Adrenal gland (tissue), 9 donors: ENCODE measurements at regions not wholly inside any gene's neighbourhood (a gene's known extent, or its start where the extent isn't known, plus 50 kb on each side); places are given as distances from the start of the nearest gene placed in this dataset.

ENCODE experiments used
- DNase-seq, 7 donors: peaks; one replicate each; pipeline ENCODE4 v3.0.0-alpha.2; 2019 to 2020
- H3K27ac ChIP-seq, 5 donors: fragments of 200-600 bp; sonication (generic) in 4 of 5; 1 replicate in 3 of 5; 2 replicates in 2 of 5; pipeline versions ENCODE4 v1.5.1 to v1.8.0; 2016 to 2020; ENCODE audit warnings: mild to moderate bottlenecking in 1 of 5
- H3K27me3 ChIP-seq: fragments of 200-600 bp; 2 replicates; pipeline ENCODE4 v1.8.0; 2021
- H3K36me3 ChIP-seq, 2 donors: fragments of 200-600 bp; replicated peaks in 1 of 2; 1 replicate in 1 of 2; 2 replicates in 1 of 2; pipeline versions ENCODE4 v1.5.1 to v1.8.0; 2018 to 2022
- H3K4me1 ChIP-seq, 2 donors: fragments of 200-600 bp; replicated peaks in 1 of 2; 1 replicate in 1 of 2; 2 replicates in 1 of 2; pipeline versions ENCODE4 v1.5.1 to v1.8.0; 2018 to 2021
- H3K4me3 ChIP-seq, 4 donors: fragments of 200-600 bp; sonication (generic) in 3 of 4; one replicate each; pipeline ENCODE4 v1.5.1; 2016 to 2018
- H3K9me3 ChIP-seq, 3 donors: fragments of 200-600 bp; sonication (generic) in 1 of 3; replicated peaks in 1 of 3; 1 replicate in 2 of 3; 2 replicates in 1 of 3; pipeline versions ENCODE4 v1.5.1 to v1.8.0; 2016 to 2021
- POLR2A ChIP-seq, 2 donors: fragments of 450-650 bp; IDR thresholded peaks; one replicate each; pipeline ENCODE4 v1.6.1; 2017; ENCODE audit warnings: antibody characterized with exemption in 2 of 2, mild to moderate bottlenecking in 2 of 2, moderate library complexity in 1 of 2
- WGBS, 4 donors: extraction: QIAGEN DNeasy Blood & Tissue Kit in 2 of 4; methylation state at CpG; one replicate each; pipeline versions ENCODE4 v1.1.5 to v1.1.7; 2013 to 2017; 5-methylcytosine and 5-hydroxymethylcytosine counted together
- intact Hi-C, 2 donors: fragments of 100-400 bp; cut with DNase I; formaldehyde crosslinking; loops; one replicate each; pipeline versions ENCODE4 v1.14.1 to v1.15.0; 2022 to 2023
- TF ChIP-seq, protein P1 (sequence below), 6 experiments: fragments of 450-650 bp in 4 of 6; fragments of 200-600 bp in 2 of 6; sonication (generic) in 1 of 6; IDR thresholded peaks; 1 replicate in 5 of 6; 2 replicates in 1 of 6; pipeline versions ENCODE4 v1.5.1 to v1.8.0; 2016 to 2021; ENCODE audit warnings: antibody characterized with exemption in 6 of 6, mild to moderate bottlenecking in 2 of 6, moderate library complexity in 1 of 6
- donor health status: healthy with polysubstance abuse.
- donor health status: Bipolar disorder and iron deficiency.
- donor health status: DM: yes; HTN: yes; CAD: no.
- donor health status: DM: no; HTN: no; CAD: no.
- donor health status: DM: no; HTN: no; CAD: no.

DNA sequence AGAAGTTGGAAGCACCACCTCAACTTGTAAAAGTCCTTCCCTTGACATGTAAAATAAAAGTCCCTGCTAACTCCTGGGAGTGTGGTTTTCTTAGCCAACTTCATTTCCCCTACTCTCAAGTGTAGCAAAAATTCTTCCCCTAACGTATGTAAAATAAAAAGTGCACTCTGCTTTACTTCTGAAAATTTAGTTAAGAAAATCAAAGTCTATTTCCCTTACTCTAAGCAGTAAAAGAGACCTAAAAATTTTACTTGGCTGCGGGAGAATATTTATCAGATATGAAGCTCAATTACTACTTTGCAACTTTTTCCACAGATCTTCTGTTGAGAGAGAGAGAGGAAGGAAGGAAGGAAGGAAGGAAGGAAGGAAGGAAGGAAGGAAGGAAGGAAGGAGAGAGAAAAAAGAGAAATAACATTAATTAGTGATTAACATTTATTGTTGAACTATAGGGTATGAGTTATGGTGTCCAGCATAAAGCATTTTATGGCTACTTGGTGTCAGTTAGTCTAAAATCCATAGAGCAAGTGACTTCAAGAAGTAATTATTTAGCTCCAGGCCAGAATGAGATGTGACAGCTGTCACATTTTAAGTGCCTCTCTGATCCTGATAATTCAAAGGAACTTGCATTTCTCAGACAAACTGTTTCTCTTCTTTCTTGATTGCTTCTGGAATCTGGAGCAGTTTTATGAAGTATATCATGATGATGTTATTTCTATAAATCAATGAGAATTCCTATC is 210.3 kb downstream of the TMX3 start:
- TF ChIP-seq, protein P1, sequence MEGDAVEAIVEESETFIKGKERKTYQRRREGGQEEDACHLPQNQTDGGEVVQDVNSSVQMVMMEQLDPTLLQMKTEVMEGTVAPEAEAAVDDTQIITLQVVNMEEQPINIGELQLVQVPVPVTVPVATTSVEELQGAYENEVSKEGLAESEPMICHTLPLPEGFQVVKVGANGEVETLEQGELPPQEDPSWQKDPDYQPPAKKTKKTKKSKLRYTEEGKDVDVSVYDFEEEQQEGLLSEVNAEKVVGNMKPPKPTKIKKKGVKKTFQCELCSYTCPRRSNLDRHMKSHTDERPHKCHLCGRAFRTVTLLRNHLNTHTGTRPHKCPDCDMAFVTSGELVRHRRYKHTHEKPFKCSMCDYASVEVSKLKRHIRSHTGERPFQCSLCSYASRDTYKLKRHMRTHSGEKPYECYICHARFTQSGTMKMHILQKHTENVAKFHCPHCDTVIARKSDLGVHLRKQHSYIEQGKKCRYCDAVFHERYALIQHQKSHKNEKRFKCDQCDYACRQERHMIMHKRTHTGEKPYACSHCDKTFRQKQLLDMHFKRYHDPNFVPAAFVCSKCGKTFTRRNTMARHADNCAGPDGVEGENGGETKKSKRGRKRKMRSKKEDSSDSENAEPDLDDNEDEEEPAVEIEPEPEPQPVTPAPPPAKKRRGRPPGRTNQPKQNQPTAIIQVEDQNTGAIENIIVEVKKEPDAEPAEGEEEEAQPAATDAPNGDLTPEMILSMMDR (IDR thresholded peaks at IDR 0.05): no peak
- TF ChIP-seq POLR2A (IDR thresholded peaks at IDR 0.05): no peak
- no peaks in the 10 kb centered on the region for H3K9me3 ChIP-seq
- H3K36me3 ChIP-seq: no peaks in the 10 kb centered on the region
- H3K4me1 ChIP-seq: no peaks in the 10 kb centered on the region
- no peak for DNase-seq
- no peak overlapping the region for H3K4me3 ChIP-seq
- H3K27me3 ChIP-seq: no peaks in the 10 kb centered on the region
- WGBS, 4 donors: 63 to 87% (median 68%) methylated on average over 2 of the region's 2 CpGs
- H3K27ac ChIP-seq: no peak overlapping the region
- intact Hi-C loops: no loop called here

DNA sequence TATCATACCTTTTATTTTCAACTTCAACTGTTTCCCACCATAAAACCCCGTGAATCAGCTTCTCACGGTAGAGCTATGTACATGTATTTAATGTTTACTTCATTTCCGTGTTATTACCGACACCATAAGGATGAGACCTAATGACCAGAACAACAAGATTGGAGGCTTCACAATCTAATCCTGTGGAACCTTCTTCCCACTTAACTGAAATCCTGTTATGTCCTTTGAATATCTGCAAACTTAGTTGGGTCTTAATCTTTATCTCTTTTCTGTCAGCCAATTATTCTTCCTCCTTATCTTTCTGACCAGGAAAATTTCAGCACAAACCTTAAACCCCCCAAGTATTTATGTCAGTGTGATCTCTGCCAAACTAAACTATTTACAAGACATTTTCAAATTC is 214.4 kb downstream of the TMX3 start:
- no peaks in the 10 kb centered on the region for H3K27me3 ChIP-seq
- intact Hi-C loops: no loop called here
- no peaks in the 10 kb centered on the region for H3K36me3 ChIP-seq
- no peaks in the 10 kb centered on the region for H3K9me3 ChIP-seq
- WGBS, 4 donors: 64 to 75% (median 69%) methylated on average over 4 of the region's 4 CpGs
- TF ChIP-seq, protein P1 (IDR thresholded peaks at IDR 0.05): no peak
- TF ChIP-seq POLR2A (IDR thresholded peaks at IDR 0.05): no peak
- no peak overlapping the region for H3K4me3 ChIP-seq
- no peaks in the 10 kb centered on the region for H3K4me1 ChIP-seq
- DNase-seq: no peak
- no peak overlapping the region for H3K27ac ChIP-seq

- Histone ChIP-seq H3K9me3 (no peaks in the 10 kb centered on the region), H3K36me3 (no peaks in the 10 kb centered on the region), H3K27me3 (no peaks in the 10 kb centered on the region), H3K4me1 (no peaks in the 10 kb centered on the region), H3K4me3 (no peak overlapping the region), H3K27ac (no peak overlapping the region)
- intact Hi-C loops: no loop called here
- WGBS, 4 donors: 65 to 100% (median 85%) methylated on average over 2 of the region's 2 CpGs
- DNase-seq: no peak
- no peak for TF ChIP-seq POLR2A (IDR thresholded peaks at IDR 0.05)
- TF ChIP-seq, protein P1 (IDR thresholded peaks at IDR 0.05): no peak
Observed at GRCh38 chr18:68499141-68499540, 215.8 kb downstream of the TMX3 start.

DNA sequence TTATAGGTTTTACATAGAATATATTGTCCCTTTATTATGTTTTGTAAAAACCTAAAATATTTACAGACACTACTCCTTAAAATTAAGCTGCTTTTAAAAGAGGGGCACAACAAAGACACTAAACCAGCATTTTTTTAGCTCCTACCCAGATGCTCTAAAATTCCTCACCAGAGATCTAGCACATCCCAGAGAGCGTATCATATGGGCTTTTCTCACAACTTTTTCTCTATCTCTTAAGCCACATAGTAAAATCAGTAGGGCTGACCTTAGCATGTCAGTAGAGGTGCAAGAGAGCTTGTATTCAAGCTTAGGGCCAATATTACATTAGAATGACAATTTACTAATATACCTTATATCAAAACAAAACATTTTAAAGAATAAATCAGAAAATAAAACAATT is 216.3 kb downstream of the TMX3 start:
- no peak for TF ChIP-seq POLR2A (IDR thresholded peaks at IDR 0.05)
- TF ChIP-seq, protein P1 (IDR thresholded peaks at IDR 0.05): no peak
- Histone ChIP-seq H3K27ac (no peak overlapping the region), H3K4me1 (no peaks in the 10 kb centered on the region), H3K27me3 (no peaks in the 10 kb centered on the region), H3K36me3 (no peaks in the 10 kb centered on the region), H3K4me3 (no peak overlapping the region), H3K9me3 (no peaks in the 10 kb centered on the region)
- intact Hi-C loops: no loop called here
- no peak for DNase-seq
- 91 to 96% (median 95%) methylated on average over 1 of the region's 1 CpG for WGBS, 4 donors
